Fibroblast of the aortic adventitia (primary cell): ENCODE measurements at regions not wholly inside any gene's neighbourhood (a gene's known extent, or its start where the extent isn't known, plus 50 kb on each side); places are given as distances from the start of the nearest gene placed in this dataset.

Experiments used
- DNase-seq: peaks from one replicate; pipeline ENCODE4 v3.0.0-alpha.2; 2010; ENCODE audit warnings: low read depth
- H3K4me3 ChIP-seq: 2 replicates; pipeline ENCODE4 v1.5.1; 2011; ENCODE audit warnings: low read depth, mild to moderate bottlenecking, control low read depth, low read length, moderate library complexity
- CTCF ChIP-seq: IDR thresholded peaks from 2 replicates; pipeline ENCODE4 v1.5.1; 2011; ENCODE audit warnings: mild to moderate bottlenecking, low read length, control low read depth, inconsistent platforms; ENCODE audit not compliant: insufficient read depth

- TF ChIP-seq CTCF = no peak
- no peak for DNase-seq
Measured at GRCh38 chr13:72150502-72150901, 283.5 kb upstream of the DACH1 start.

GRCh38 chr13:72149701-72150100, 282.7 kb upstream of the DACH1 start:
- DNase-seq = no peak
- TF ChIP-seq CTCF = no peak
- H3K4me3 ChIP-seq = no peak overlapping the region

More at GRCh38 chr13:72150502-72150901, 283.5 kb upstream of the DACH1 start:
- no peak overlapping the region for H3K4me3 ChIP-seq

- DNase-seq = no peak
- no peak overlapping the region for H3K4me3 ChIP-seq
- TF ChIP-seq CTCF = no peak
Measured at GRCh38 chr13:72146816-72147215, 279.8 kb upstream of the DACH1 start.

GRCh38 chr13:72145383-72145782, 278.4 kb upstream of the DACH1 start:
- no peak for TF ChIP-seq CTCF
- H3K4me3 ChIP-seq = no peak overlapping the region
- DNase-seq = no peak

- TF ChIP-seq CTCF = no peak
- no peak overlapping the region for H3K4me3 ChIP-seq
- no peak for DNase-seq
Measured at GRCh38 chr13:72144636-72145035, 277.6 kb upstream of the DACH1 start.

- no peak for TF ChIP-seq CTCF
- DNase-seq = peak; percentile 3
Measured at GRCh38 chr13:72141855-72142519, 275.0 kb upstream of the DACH1 start.

GRCh38 chr13:72139192-72139591, 272.2 kb upstream of the DACH1 start:
- no peak overlapping the region for H3K4me3 ChIP-seq
- TF ChIP-seq CTCF = no peak
- DNase-seq = no peak

More at GRCh38 chr13:72141855-72142519, 275.0 kb upstream of the DACH1 start:
- no peak overlapping the region for H3K4me3 ChIP-seq
